HL-60 (cell line): ENCODE measurements at regions not wholly inside any gene's neighbourhood (a gene's known extent, or its start where the extent isn't known, plus 50 kb on each side); places are given as distances from the start of the nearest gene placed in this dataset.

Source experiments
- DNase-seq, 2 experiments: peaks; one replicate each; pipeline ENCODE4 v3.0.0-alpha.2; 2010 to 2020; ENCODE audit warnings: low read depth in 1 of 2, low spot score in 1 of 2
- H3K27ac ChIP-seq: fragments of 250-450 bp; sonication (Bioruptor Pico); replicated peaks from 2 replicates; pipeline ENCODE4 v1.5.1; 2020; ENCODE audit warnings: mild to moderate bottlenecking, moderate library complexity
- H3K27me3 ChIP-seq: fragments of 250-450 bp; sonication (Bioruptor Pico); 2 replicates; pipeline ENCODE4 v1.5.1; 2021; ENCODE audit warnings: mild to moderate bottlenecking, moderate library complexity; ENCODE audit not compliant: insufficient read depth, poor library complexity, severe bottlenecking
- H3K4me3 ChIP-seq: replicated peaks from 2 replicates; pipeline ENCODE4 v1.5.1; 2011; ENCODE audit warnings: mild to moderate bottlenecking, control low read depth, low read length; ENCODE audit not compliant: insufficient read depth
- GABPA ChIP-seq: IDR thresholded peaks from 2 replicates; pipeline ENCODE4 v1.6.1; 2012; ENCODE audit warnings: low read depth
- POLR2AphosphoS5 ChIP-seq: IDR thresholded peaks from 2 replicates; pipeline ENCODE4 v1.6.1; 2012; ENCODE audit warnings: low read depth
- REST ChIP-seq: IDR thresholded peaks from 2 replicates; pipeline ENCODE4 v1.6.1; 2012; ENCODE audit warnings: low read depth; ENCODE audit not compliant: insufficient replicate concordance
- SPI1 ChIP-seq: IDR thresholded peaks from 2 replicates; pipeline ENCODE4 v1.6.1; 2012; ENCODE audit warnings: low read depth, mild to moderate bottlenecking, borderline replicate concordance
- TF ChIP-seq, protein P1 (sequence below): IDR thresholded peaks from one replicate; pipeline ENCODE4 v1.5.1; 2011; ENCODE audit warnings: low read length, control low read depth, inconsistent platforms; ENCODE audit not compliant: insufficient read depth

- Histone ChIP-seq H3K4me3 (no peak overlapping the region), H3K27ac (no peak overlapping the region), H3K27me3 (no peaks in the 10 kb centered on the region)
- TF ChIP-seq SPI1 (no peak), REST (no peak), POLR2AphosphoS5 (no peak), GABPA (no peak)
- TF ChIP-seq, protein P1, sequence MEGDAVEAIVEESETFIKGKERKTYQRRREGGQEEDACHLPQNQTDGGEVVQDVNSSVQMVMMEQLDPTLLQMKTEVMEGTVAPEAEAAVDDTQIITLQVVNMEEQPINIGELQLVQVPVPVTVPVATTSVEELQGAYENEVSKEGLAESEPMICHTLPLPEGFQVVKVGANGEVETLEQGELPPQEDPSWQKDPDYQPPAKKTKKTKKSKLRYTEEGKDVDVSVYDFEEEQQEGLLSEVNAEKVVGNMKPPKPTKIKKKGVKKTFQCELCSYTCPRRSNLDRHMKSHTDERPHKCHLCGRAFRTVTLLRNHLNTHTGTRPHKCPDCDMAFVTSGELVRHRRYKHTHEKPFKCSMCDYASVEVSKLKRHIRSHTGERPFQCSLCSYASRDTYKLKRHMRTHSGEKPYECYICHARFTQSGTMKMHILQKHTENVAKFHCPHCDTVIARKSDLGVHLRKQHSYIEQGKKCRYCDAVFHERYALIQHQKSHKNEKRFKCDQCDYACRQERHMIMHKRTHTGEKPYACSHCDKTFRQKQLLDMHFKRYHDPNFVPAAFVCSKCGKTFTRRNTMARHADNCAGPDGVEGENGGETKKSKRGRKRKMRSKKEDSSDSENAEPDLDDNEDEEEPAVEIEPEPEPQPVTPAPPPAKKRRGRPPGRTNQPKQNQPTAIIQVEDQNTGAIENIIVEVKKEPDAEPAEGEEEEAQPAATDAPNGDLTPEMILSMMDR: no peak
- no peak for DNase-seq
Measured at GRCh38 chr4:151824656-151825055, 63.8 kb upstream of the GATB start.

GRCh38 chr4:151822331-151822730 lies 61.5 kb upstream of the GATB start:
- DNase-seq: no peak
- Histone ChIP-seq H3K27me3 (no peaks in the 10 kb centered on the region), H3K27ac (no peak overlapping the region), H3K4me3 (no peak overlapping the region)
- TF ChIP-seq POLR2AphosphoS5: no peak
- no peak for TF ChIP-seq GABPA
- TF ChIP-seq SPI1: no peak
- TF ChIP-seq, protein P1: no peak

GRCh38 chr4:151820004-151820403 lies 59.2 kb upstream of the GATB start:
- TF ChIP-seq REST (no peak), GABPA (no peak), SPI1 (no peak), POLR2AphosphoS5 (no peak)
- DNase-seq: no peak
- Histone ChIP-seq H3K4me3 (no peak overlapping the region), H3K27ac (no peak overlapping the region), H3K27me3 (no peaks in the 10 kb centered on the region)

DNA sequence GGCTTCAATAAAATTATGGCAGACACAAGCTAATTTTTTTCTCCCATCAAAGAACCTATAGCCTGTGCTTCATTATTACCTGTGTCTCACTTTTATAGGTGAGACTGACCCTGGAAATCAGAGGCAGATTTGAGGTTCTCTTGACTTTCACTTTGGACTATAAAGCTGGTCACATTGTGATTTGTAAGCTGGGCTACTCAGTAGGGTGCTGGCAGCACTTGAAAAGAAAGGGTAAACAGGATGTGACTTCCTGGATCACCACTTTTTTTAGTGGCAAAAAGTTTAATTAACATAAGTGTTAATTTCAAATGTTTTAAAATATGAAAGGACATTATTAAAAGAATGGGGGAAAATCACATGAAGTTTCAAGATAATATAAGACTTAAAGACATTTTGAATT lies 50.6 kb upstream of the GATB start:
- H3K27me3 ChIP-seq: no peaks in the 10 kb centered on the region
- no peak overlapping the region for H3K27ac ChIP-seq
- no peak overlapping the region for H3K4me3 ChIP-seq
- no peak for TF ChIP-seq SPI1
- no peak for DNase-seq
